Omental fat pad (tissue), 3 donors: ENCODE measurements at regions not wholly inside any gene's neighbourhood (a gene's known extent, or its start where the extent isn't known, plus 50 kb on each side); places are given as distances from the start of the nearest gene placed in this dataset.
"Not testable (repeated sequence)": the region's sequence is repeated elsewhere in the genome, so short reads cannot be mapped to it uniquely, and the experiment has no call there.

Experiments used
- ATAC-seq: fragments of 150-250 bp; one replicate; pipeline ENCODE4 v1.9.1; 2016; ENCODE audit warnings: mild to moderate bottlenecking, moderate library complexity; ENCODE audit not compliant: low FRiP score
- DNase-seq: peaks from one replicate; pipeline ENCODE4 v3.0.0-alpha.2; 2019; ENCODE audit warnings: low spot score
- CTCF ChIP-seq, 3 donors: fragments of 450-650 bp; IDR thresholded peaks; one replicate each; pipeline ENCODE4 v1.5.1; 2016 to 2017; ENCODE audit warnings: antibody characterized with exemption in 3 of 3, mild to moderate bottlenecking in 3 of 3, moderate library complexity in 2 of 3

GRCh38 chr7:13603016-13603415, 386.4 kb downstream of the ETV1 start:
- ATAC-seq, result no peak
- TF ChIP-seq CTCF (IDR thresholded peaks at IDR 0.05), result no peak
- DNase-seq, result no peak

DNA sequence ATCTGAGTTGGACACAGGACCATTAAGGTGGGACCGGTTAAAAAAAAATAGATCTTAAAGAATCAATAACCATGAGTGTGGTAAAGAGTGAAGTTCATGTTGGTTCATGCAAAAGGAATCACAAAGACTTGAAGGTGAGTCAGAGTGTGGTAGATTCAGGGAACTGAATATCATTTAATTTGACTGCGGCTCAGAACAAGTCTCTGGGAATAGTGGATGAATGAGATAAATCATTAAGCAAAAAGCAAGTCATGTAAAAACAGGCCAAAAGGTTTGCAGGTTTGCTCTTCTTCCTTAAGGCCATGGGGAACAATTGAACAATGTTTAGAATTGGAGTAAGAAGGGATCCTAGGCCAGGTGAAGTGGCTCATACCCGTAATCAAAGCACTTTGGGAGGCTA, 385.8 kb downstream of the ETV1 start:
- no peak for DNase-seq
- ATAC-seq, result no peak
- no peak for TF ChIP-seq CTCF (IDR thresholded peaks at IDR 0.05)

- no peak for TF ChIP-seq CTCF (IDR thresholded peaks at IDR 0.05)
- DNase-seq (no peak), ATAC-seq (no peak)
Measured at GRCh38 chr7:13604178-13604577, 385.3 kb downstream of the ETV1 start.

GRCh38 chr7:13610372-13610771, 379.1 kb downstream of the ETV1 start:
- ATAC-seq (no peak), DNase-seq (no peak)
- TF ChIP-seq CTCF (IDR thresholded peaks at IDR 0.05), result no peak

- no peak for TF ChIP-seq CTCF (IDR thresholded peaks at IDR 0.05)
- ATAC-seq (no peak), DNase-seq (no peak)
Measured at GRCh38 chr7:13615679-13616078, 373.8 kb downstream of the ETV1 start.

- ATAC-seq (no peak), DNase-seq (no peak)
- no peak for TF ChIP-seq CTCF (IDR thresholded peaks at IDR 0.05)
Measured at GRCh38 chr7:13627455-13627854, 362.0 kb downstream of the ETV1 start.

- DNase-seq (no peak), ATAC-seq (no peak)
- no peak for TF ChIP-seq CTCF (IDR thresholded peaks at IDR 0.05)
Measured at GRCh38 chr7:13628239-13629001, 361.0 kb downstream of the ETV1 start.

DNA sequence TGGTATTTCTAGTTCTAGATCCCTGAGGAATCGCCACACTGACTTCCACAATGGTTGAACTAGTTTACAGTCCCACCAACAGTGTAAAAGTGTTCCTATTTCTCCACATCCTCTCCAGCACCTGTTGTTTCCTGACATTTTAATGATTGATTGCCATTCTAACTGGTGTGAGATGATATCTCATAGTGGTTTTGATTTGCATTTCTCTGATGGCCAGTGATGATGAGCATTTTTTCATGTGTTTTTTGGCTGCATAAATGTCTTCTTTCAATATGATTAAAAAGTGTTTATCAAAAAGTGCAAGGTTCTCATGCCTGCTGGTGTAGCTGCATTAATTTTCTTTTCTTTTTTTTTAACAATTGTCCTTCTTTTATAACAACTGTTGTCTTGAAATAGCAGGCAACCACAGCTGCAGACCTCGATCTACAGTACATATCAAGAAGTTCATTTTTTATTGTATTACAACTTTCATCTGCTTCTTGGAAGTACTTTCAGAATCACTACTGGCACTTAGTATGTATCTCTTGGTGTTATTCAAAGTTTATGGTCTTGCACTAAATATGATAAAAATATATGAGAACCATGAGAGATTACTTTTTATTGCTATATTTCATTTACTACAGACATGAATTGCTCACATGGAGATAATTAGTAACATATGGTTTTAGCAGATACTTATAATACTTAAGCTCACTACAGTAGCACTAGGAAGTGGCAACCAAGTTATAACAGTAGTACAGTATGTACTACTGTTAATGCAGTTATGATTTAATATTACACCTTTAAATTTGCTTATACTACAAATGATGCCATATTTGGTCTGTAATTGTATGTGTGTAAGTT, 358.0 kb downstream of the ETV1 start:
- ATAC-seq, DNase-seq: not testable (repeated sequence)
